GM21423 (cell line): ENCODE measurements at regions not wholly inside any gene's neighbourhood (a gene's known extent, or its start where the extent isn't known, plus 50 kb on each side); places are given as distances from the start of the nearest gene placed in this dataset.
"Not testable (repeated sequence)": the region's sequence is repeated elsewhere in the genome, so short reads cannot be mapped to it uniquely, and the experiment has no call there.

Experiments
- ATAC-seq: cut with Tn5 transposase; IDR thresholded peaks from one replicate; pipeline ENCODE4 v1.9.1; 2021; ENCODE audit warnings: mild to moderate bottlenecking, moderate library complexity; ENCODE audit not compliant: unreplicated experiment

GRCh38 chrX:65331371-65331770 is 203.2 kb downstream of the LAS1L start:
- no peak for ATAC-seq

- ATAC-seq, result no peak
These were observed 234.3 kb downstream of the LAS1L start for GRCh38 chrX:65300104-65300809.

DNA sequence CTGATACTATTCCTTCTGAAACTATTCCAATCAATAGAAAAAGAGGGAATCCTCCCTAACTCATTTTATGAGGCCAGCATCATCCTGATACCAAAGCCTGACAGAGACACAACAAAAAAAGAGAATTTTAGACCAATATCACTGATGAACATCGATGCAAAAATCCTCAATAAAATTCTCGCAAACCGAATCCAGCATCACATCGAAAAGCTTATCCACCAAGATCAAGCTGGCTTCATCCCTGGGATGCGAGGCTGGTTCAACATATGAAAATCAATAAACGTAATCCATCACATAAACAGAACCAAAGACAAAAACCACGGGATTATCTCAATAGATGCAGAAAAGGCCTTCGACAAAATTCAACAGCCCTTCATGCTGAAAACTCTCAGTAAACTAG is 251.7 kb downstream of the LAS1L start:
- not testable (repeated sequence) for ATAC-seq

DNA sequence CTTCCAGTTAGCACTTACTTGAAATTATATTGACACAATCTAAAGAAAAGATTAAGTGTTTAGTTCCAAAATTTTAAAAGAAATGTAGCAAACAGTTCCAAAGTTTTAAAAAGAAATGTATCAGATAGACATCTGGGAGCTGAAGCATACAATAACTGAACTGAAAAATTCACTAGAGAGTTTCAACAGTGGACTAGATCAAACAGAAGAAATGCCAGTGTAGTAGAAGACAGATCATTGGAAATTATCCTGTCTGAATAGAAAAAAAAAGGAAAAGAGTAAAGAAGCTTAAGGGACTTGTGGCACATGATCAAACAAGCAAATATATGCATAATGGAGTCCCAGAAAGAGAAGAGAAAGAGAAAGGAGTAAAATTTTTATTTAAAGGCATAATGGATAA is 261.4 kb downstream of the LAS1L start:
- ATAC-seq, result no peak

DNA sequence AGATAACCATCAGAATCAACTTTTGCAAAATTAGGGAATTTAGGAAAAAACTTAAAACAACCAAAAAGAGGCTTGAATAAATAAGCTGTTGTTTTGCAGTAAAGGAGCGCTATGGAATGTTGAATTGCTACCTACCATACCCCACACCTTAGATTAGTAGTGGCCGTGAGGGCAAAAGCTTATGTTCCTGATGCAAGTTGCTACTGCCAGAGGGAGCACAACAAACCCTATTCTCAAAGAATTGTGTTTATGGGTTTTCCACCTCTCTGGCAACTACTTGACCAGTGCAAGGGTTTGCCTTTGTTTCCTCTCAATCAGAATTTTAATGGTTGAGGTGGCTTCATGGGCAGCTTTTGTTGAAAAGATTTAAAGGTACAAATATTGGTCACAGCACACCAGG is 268.1 kb downstream of the LAS1L start:
- no peak for ATAC-seq

DNA sequence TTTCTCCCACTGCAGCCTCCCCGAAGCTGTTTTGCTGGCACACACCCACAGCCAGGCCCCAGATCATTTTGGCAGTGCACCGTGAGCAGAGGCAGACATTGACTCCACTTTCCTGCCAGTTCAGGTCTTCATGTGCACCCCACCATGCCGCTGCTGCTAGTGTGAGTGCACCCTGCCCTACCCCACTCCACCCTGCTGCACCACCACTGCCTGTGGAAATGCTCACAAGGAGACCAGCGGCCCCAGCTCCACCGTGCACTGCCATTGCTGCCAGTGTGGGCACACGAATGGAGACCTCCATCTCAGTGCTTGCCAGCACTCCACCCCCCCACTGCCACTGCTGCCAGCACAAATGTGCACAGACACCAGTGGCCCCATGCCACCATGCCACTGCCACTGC is 277.6 kb upstream of the ZC4H2 start:
- no peak for ATAC-seq

GRCh38 chrX:65241059-65241721 is 264.9 kb upstream of the ZC4H2 start:
- ATAC-seq, result no peak

- ATAC-seq, result no peak
These were observed 227.3 kb upstream of the ZC4H2 start for GRCh38 chrX:65203545-65203944.

DNA sequence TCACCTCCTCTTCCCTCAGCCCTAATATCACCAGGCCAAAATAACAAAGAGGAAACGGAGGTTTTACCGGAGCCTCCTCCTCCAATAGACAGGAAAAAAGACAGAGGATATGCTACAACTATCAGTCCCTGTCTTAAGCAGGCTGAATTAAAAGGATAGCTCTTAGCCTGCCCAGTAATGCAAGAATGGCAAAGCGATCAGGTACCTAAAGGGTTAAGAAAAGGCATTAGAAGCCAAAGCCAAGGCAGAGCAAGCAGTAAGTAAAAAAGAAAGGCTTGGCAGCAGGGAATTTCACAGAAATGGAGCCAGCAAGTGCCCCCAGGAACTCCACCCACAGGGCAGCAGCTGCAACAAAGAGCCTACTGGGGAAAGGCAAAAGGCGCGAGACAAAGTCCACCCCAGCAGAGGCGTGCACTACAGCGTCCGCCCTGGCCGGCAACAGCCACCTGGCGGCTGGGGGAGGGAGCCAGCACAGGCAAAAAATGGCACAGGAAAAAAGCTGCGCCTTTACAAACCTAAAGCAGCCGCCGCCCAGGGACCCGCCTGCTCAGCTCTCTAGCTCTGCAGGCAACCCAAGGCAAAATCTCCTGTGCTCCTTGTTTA is 220.6 kb upstream of the ZC4H2 start:
- no peak for ATAC-seq

- no peak for ATAC-seq
These were observed 219.4 kb upstream of the ZC4H2 start for GRCh38 chrX:65195621-65196020.

DNA sequence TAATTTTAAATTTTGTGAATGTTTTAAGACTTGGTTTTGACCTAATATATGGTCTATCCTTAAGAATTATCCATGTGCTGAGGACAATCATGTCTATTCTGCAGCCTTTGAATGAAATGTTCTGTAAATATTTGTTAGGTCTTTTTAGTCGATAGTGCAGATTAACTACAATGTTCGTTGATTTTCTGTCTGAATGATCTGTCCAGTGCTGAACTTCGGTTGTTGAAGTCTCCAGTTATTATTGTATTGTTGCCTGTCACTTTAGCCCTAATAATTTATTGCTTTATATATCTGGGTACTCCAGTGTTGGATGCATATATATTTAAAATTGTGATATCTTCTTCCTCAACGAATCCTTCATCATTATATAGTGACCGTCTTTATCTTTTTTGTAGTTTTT is 218.3 kb upstream of the ZC4H2 start:
- ATAC-seq, result no peak

GRCh38 chrX:65163325-65163724 is 187.1 kb upstream of the ZC4H2 start:
- not testable (repeated sequence) for ATAC-seq

GRCh38 chrX:65148232-65148631 is 172.0 kb upstream of the ZC4H2 start:
- ATAC-seq, result no peak

GRCh38 chrX:65136424-65136823 is 160.2 kb upstream of the ZC4H2 start:
- ATAC-seq, result no peak

DNA sequence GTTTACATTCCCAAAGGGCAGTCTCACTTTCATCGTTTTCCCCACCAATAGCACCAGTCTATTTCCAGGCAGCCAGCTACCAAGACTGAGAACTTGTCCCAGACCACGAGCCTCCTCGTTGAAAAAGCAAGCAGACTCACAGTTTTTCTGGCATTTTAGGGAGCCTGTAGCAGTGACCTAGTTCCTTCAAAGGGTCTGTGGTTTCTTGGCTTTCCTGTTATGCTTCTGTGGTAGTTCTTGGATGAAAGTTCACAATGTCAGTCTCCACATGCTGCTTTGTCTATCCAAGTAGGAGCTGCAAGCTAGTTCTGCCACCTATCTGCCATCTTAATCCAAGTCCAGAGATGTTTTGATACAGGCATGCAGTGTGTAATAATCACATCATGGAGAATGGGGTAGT is 151.6 kb upstream of the ZC4H2 start:
- ATAC-seq, result no peak

DNA sequence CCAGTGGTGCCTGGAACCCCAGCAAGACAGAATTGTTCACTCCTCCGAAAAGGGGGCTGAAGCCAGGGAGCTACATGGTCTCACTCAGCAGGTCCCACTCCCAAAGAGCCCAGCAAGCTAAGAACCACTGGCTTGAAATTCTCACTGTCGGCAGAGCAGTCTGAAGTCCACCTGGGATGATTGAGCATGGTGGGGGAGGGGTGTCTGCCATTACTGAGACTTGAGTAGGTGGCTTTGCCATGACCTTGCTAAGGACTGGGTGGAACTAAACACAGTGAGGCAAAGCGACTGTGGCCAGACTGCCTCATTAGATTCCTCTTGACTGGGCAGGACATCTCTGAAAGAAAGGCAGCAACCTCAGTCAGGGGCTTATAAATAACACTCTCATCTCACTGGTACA is 122.6 kb upstream of the ZC4H2 start:
- ATAC-seq, result no peak

GRCh38 chrX:65093658-65094057 is 117.4 kb upstream of the ZC4H2 start:
- ATAC-seq, result no peak

- ATAC-seq, result no peak
These were observed 97.0 kb upstream of the ZC4H2 start for GRCh38 chrX:65073233-65073632.

DNA sequence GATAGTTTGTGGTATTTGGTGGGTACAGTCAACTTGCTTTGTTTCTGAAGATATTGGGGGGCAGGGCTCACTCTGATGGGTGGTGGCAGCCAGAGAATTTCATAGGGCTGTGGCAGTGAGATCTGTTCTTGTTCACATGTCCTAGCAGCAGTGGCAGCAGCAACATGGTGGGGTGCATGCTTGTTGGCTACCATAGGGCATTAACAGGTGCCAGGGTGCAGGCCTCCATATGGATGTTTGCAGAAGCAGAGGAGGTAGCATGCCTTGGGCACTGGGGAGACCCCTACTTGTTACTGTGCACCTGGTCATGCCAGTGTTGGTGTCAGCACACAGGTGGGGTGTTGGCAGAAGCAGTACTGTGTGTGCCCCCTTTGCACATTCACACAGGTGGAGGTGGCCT is 96.3 kb upstream of the ZC4H2 start:
- ATAC-seq, result no peak

DNA sequence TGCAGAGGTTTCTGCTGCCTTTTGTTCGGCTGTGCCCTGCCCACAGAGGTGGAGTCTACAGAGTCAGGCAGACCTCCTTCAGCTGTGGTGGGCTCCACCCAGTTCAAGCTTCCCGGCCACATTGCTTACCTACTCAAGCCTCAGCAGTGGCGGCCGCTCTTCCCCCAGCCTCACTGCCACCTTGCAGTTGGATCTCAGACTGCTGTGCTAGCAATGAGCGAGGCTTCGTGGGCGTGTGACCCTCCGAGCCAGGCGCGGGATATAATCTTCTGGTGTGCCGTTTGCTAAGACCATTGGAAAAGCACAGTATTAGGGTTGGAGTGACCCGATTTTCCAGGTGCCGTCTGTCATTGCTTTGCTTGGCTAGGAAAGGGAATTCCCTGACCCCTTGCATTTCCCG is 82.4 kb upstream of the ZC4H2 start:
- ATAC-seq, result not testable (repeated sequence)

DNA sequence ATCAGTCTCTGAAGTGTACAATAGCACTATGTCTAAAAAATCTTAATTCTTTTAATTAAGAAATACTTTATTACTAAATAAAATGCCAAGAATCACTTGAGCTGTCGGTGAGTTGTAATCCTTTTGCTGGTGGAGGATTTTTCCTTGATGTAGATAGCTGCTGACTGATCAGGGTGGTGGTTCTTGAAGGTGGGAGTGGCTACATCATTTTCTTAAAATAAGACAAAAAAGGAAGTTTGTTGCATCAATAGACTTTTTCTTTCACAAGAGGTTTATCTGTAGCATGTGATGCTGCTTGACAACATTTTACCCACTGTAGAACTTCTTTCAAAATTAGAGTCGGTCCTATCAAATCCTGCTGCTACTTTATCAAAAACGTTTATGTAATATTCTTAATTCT is 68.8 kb upstream of the ZC4H2 start:
- ATAC-seq, result no peak

GRCh38 chrX:65035446-65035770 is 59.2 kb upstream of the ZC4H2 start:
- ATAC-seq, result peak; percentile 34
